ENCODE measurements at regions not wholly inside any gene's neighbourhood (a gene's known extent, or its start where the extent isn't known, plus 50 kb on each side); places are given as distances from the start of the nearest gene placed in this dataset.

GRCh38 chr6:79782792-79783580 lies 151.9 kb downstream of the SH3BGRL2 start:
- Mint-ChIP-seq H3K27me3 (ENCODE audit: low read depth) (no peaks in the 10 kb centered on the region), H3K36me3 (ENCODE audit: insufficient read depth in 1 of 3, low read depth in 3 of 3) (no peaks in the 10 kb centered on the region), H3K4me3 (no peak overlapping the region), H3K9me3 (no peaks in the 10 kb centered on the region), H3K27ac (no peak overlapping the region), H3K4me1 (no peaks in the 10 kb centered on the region)
- no peak overlapping the region for H3T11ph ChIP-seq (ENCODE audit: low read length)
- no peak overlapping the region for H4K8ac ChIP-seq (replicated peaks; ENCODE audit: insufficient read length, low read depth, low read length)
- H2BK120ac ChIP-seq (ENCODE audit: low read depth, low read length, poor library complexity, severe bottlenecking), result no peak overlapping the region
- H3K9me3 ChIP-seq (ENCODE audit: control insufficient read depth, low read depth, low read length), result no peaks in the 10 kb centered on the region
- H4K20me1 ChIP-seq (ENCODE audit: control insufficient read depth, insufficient read depth, insufficient read length), result no peaks in the 10 kb centered on the region
- no peak overlapping the region for H4K5ac ChIP-seq (ENCODE audit: insufficient read length, low read depth, low read length)
- DNase-seq, result no peak
- no peak for TF ChIP-seq CTCF (conservative IDR thresholded peaks at IDR 0.05)
- no peak overlapping the region for H2BK12ac ChIP-seq (ENCODE audit: insufficient read length, low read depth, low read length)
- no peak overlapping the region for H3K9ac ChIP-seq (ENCODE audit: extremely low read depth, insufficient read length, low read length)
- H3K4me1 ChIP-seq (ENCODE audit: insufficient read depth, low read length), result no peaks in the 10 kb centered on the region
- H2BK15ac ChIP-seq (ENCODE audit: low read depth, low read length), result no peak overlapping the region
- no peak overlapping the region for H2AFZ ChIP-seq (ENCODE audit: low read length)
- no peaks in the 10 kb centered on the region for H3K23me2 ChIP-seq (ENCODE audit: insufficient read length, low read depth, low read length, poor library complexity, severe bottlenecking)
- H2BK20ac ChIP-seq (ENCODE audit: low read depth, low read length, poor library complexity, severe bottlenecking), result no peak overlapping the region
- H3K56ac ChIP-seq (ENCODE audit: insufficient read length, low read depth, low read length), result no peak overlapping the region
- no peaks in the 10 kb centered on the region for H3K79me1 ChIP-seq (ENCODE audit: insufficient read depth, low read depth, low read length, poor library complexity, severe bottlenecking)
- no peak overlapping the region for H3K4me2 ChIP-seq (ENCODE audit: insufficient read depth, insufficient read length, low read length)
- H3K79me2 ChIP-seq (ENCODE audit: insufficient read depth, low read length), result no peaks in the 10 kb centered on the region
- H3K14ac ChIP-seq (ENCODE audit: insufficient read depth, low read length), result no peak overlapping the region
- no peak overlapping the region for H3K4ac ChIP-seq (ENCODE audit: low read depth, low read length)
- no peaks in the 10 kb centered on the region for H3K27me3 ChIP-seq (ENCODE audit: insufficient read depth, low read length)
- no CpG with 5 or more reads among the region's 5 CpGs for WGBS (ENCODE audit: extremely low coverage, insufficient read length, low lambda C conversion rate)
- no peak overlapping the region for H2AK5ac ChIP-seq (ENCODE audit: insufficient read length, low read length)
- H3K27ac ChIP-seq (ENCODE audit: insufficient read length, low read depth, low read length), result no peak overlapping the region
- no peak overlapping the region for H4K91ac ChIP-seq (ENCODE audit: insufficient read length, low read depth, low read length)
- H3K18ac ChIP-seq (ENCODE audit: insufficient read length, low read depth, low read length), result no peak overlapping the region
- no peak overlapping the region for H3K23ac ChIP-seq (ENCODE audit: insufficient read length, low read depth, low read length)
- H2BK5ac ChIP-seq (ENCODE audit: insufficient read length, low read length), result no peak overlapping the region

All from H9 (cell line).